Endothelial cell of umbilical vein (primary cell): ENCODE measurements at regions not wholly inside any gene's neighbourhood (a gene's known extent, or its start where the extent isn't known, plus 50 kb on each side); places are given as distances from the start of the nearest gene placed in this dataset.

Experiments used
- EZH2 ChIP-seq: IDR thresholded peaks from 2 replicates; pipeline ENCODE4 v1.6.1; 2012; ENCODE audit warnings: borderline replicate concordance, low read depth, mild to moderate bottlenecking, moderate library complexity, low read length, inconsistent platforms; ENCODE audit not compliant: severe bottlenecking
- GATA2 ChIP-seq: IDR thresholded peaks from 2 replicates; pipeline ENCODE4 v1.7.0; 2011; ENCODE audit warnings: low read depth, mild to moderate bottlenecking, moderate library complexity, mixed read lengths, low read length; ENCODE audit not compliant: insufficient read length, insufficient read depth
- JUN ChIP-seq: IDR thresholded peaks from 2 replicates; pipeline ENCODE4 v1.6.1; 2011; ENCODE audit warnings: borderline replicate concordance, low read depth; ENCODE audit not compliant: insufficient read length, insufficient read depth
- MYC ChIP-seq: IDR thresholded peaks from one replicate; pipeline ENCODE4 v1.6.1; 2011; ENCODE audit warnings: mild to moderate bottlenecking, low read depth, low read length
- POLR2A ChIP-seq: IDR thresholded peaks from 2 replicates; pipeline ENCODE4 v1.6.1; 2012; ENCODE audit warnings: low read depth, mild to moderate bottlenecking, control low read depth, low read length
- POLR2AphosphoS5 ChIP-seq: IDR thresholded peaks from 2 replicates; pipeline ENCODE4 v1.6.1; 2012; ENCODE audit warnings: low read depth, mild to moderate bottlenecking, control low read depth, low read length, moderate library complexity; ENCODE audit not compliant: insufficient read depth
- TF ChIP-seq, protein P1 (sequence below), 2 donors: IDR thresholded peaks; 1 replicate in 1 of 2; 2 replicates in 1 of 2; pipeline ENCODE4 v1.5.1; 2011; ENCODE audit warnings: low read length in 2 of 2, mild to moderate bottlenecking in 2 of 2, moderate library complexity in 2 of 2, control low read depth in 1 of 2, inconsistent platforms in 1 of 2, low read depth in 1 of 2; ENCODE audit not compliant: insufficient read depth in 1 of 2; ENCODE audit errors: extremely low read depth in 1 of 2
- TF ChIP-seq, protein P2 (sequence below): IDR thresholded peaks from 2 replicates; pipeline ENCODE4 v1.6.1; 2011; ENCODE audit not compliant: insufficient read depth, insufficient read length

DNA sequence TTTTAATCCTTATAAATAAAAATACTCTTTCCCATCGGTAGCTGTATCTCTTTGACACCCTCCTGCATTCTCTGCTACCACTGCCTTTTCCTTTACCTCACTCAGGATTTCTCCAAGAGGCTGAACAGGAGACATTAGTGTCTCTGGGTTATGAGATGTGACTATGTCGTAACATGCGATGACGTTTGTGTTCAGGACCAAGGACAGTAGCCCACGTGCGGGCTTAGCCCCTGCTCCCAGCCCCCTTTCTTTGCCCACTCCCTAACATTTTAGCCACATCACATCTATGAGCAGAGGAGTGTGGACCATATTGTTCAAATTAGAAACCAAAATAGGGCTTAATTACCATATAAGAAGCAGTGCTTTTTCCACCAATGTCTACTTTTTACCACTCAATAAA is 369.3 kb downstream of the FBXW7 start:
- TF ChIP-seq EZH2 (no peak), POLR2A (no peak), JUN (no peak), POLR2AphosphoS5 (no peak), MYC (no peak), GATA2 (no peak)
- TF ChIP-seq, protein P1, sequence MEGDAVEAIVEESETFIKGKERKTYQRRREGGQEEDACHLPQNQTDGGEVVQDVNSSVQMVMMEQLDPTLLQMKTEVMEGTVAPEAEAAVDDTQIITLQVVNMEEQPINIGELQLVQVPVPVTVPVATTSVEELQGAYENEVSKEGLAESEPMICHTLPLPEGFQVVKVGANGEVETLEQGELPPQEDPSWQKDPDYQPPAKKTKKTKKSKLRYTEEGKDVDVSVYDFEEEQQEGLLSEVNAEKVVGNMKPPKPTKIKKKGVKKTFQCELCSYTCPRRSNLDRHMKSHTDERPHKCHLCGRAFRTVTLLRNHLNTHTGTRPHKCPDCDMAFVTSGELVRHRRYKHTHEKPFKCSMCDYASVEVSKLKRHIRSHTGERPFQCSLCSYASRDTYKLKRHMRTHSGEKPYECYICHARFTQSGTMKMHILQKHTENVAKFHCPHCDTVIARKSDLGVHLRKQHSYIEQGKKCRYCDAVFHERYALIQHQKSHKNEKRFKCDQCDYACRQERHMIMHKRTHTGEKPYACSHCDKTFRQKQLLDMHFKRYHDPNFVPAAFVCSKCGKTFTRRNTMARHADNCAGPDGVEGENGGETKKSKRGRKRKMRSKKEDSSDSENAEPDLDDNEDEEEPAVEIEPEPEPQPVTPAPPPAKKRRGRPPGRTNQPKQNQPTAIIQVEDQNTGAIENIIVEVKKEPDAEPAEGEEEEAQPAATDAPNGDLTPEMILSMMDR (IDR thresholded peaks at IDR 0.05; ENCODE audit: extremely low read depth in 1 of 2, insufficient read depth in 1 of 2, low read depth in 1 of 2, low read length in 2 of 2), result no peak
- TF ChIP-seq, protein P2, sequence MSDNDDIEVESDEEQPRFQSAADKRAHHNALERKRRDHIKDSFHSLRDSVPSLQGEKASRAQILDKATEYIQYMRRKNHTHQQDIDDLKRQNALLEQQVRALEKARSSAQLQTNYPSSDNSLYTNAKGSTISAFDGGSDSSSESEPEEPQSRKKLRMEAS, result no peak
